ENCODE measurements at regions not wholly inside any gene's neighbourhood (a gene's known extent, or its start where the extent isn't known, plus 50 kb on each side); places are given as distances from the start of the nearest gene placed in this dataset.

DNA sequence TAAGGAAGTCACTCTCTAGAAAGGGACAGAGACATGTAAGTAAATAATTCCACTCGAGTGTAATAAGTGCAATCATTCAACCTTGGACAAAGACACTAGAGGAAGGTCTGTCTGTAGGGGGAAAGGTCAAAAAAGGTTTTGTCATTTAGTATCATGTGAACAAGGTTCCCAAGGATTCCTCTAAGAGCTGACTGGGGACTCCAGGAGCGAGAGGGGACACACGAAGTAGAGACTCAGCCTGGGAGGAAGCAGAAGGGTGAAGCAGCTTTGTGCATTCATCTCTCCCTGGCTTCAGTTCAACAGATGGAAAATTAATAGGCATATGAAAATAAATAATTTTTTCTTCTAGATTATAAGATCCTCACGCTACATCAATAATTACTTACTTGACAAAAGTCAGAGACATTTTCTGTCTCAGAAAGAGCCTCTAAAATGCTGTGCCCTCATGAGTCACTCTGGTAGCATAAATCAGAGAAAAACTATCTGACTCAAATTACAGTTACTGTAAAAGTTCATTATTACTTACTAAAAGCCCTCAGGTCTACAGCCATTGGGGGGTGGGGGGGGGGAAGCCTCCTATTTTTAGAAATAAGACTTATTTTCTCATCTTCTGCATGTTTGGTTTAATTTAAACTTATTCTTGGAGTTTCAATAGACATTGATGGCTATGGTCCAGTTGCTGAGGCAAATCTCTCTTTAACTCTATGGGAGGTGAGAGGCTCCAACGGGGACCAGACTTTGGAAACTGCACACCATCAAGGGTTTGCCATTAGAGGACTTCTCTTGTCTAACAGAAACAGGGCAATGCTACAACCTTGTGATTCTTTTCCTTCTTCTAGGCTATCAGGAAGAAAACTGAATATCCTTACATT lies 275.1 kb upstream of the KLF14 start:
- no peak overlapping the region for H4K91ac ChIP-seq (ENCODE audit: low read depth, low read length)
- no peaks in the 10 kb centered on the region for H3K4me1 ChIP-seq (ENCODE audit: control insufficient read depth in 1 of 2, insufficient read depth in 2 of 2, low read length in 2 of 2)
- no CpG with 5 or more reads among the region's 5 CpGs for WGBS (ENCODE audit: extremely low coverage, insufficient coverage, insufficient read length)

DNA sequence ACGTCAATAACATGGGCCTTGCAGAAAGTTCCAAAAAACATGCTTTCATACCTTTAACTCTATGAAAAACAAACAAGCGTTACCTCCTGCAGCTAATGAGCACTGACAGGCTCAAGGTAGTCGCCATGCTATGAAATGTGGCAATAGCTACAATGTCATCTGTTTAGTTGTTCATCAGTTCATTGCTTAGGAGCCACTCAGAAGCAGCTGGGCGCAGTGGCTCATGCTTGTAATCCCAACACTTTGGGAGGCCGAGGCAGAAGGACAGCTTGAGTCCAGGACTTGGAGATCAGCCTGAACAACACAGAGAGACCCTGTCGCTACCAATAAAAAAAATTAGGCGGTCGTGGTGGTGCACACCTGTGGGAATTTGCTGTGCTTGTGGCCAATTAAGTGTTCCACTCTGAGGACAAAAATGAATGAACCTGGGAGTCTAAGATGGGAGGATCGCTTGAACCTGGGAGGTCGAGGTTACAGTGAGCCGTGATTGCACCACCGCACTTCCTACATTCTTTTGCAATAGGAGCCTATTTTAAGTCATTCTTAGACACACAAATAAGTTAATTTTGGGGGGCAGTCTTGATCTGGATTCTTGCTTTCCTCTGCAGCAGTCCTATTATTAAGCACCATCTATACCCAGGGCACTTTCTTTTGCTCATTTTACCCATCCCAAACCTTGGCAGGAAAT lies 276.2 kb upstream of the KLF14 start:
- H3K9me3 ChIP-seq (ENCODE audit: insufficient read depth, low read depth, low read length): peaks cover 2% of the 10 kb centered on the region
- no peak overlapping the region for H3K14ac ChIP-seq (ENCODE audit: low read length)
- H3K23ac ChIP-seq (ENCODE audit: low read length): no peak overlapping the region
- H3K27ac ChIP-seq (ENCODE audit: low read depth, low read length): no peak overlapping the region
- no CpG with 5 or more reads among the region's 12 CpGs for WGBS (ENCODE audit: extremely low coverage, insufficient coverage, insufficient read length)
- peak in 1 of 2 donors; percentile 51 for DNase-seq
- no peaks in the 10 kb centered on the region for H3K79me2 ChIP-seq (ENCODE audit: control insufficient read depth, insufficient read depth, low read length, poor library complexity)
- no peaks in the 10 kb centered on the region for H3K79me1 ChIP-seq (ENCODE audit: low read length)
- no peak overlapping the region for H3K18ac ChIP-seq (ENCODE audit: low read length)
- H2BK120ac ChIP-seq (ENCODE audit: insufficient read depth, low read length, poor library complexity): no peak overlapping the region
- H3K4me3 ChIP-seq (ENCODE audit: low read depth, low read length): no peak overlapping the region
- H3K4me1 ChIP-seq (ENCODE audit: control insufficient read depth in 1 of 2, insufficient read depth in 2 of 2, low read length in 2 of 2): no peaks in the 10 kb centered on the region
- no peak overlapping the region for H2AK5ac ChIP-seq (ENCODE audit: low read length)
- H4K91ac ChIP-seq (ENCODE audit: low read depth, low read length): no peak overlapping the region
- no peak overlapping the region for H3K4me2 ChIP-seq (ENCODE audit: low read length)
- no peak overlapping the region for H4K12ac ChIP-seq (ENCODE audit: low read depth, low read length)
- no peak overlapping the region for H4K8ac ChIP-seq (ENCODE audit: low read depth, low read length)
- no peak overlapping the region for H2BK5ac ChIP-seq (ENCODE audit: low read depth, low read length, poor library complexity)
- no peak overlapping the region for H3K9ac ChIP-seq (ENCODE audit: low read length)
- no peak overlapping the region for H3K4ac ChIP-seq (ENCODE audit: low read depth, low read length)
- H3K36me3 ChIP-seq (ENCODE audit: control insufficient read depth in 1 of 2, insufficient read depth in 2 of 2, low read length in 2 of 2): no peaks in the 10 kb centered on the region
- H2BK12ac ChIP-seq (ENCODE audit: low read length): no peak overlapping the region
- H2AFZ ChIP-seq (ENCODE audit: insufficient read depth, low read length, poor library complexity): no peak overlapping the region
- H3K27me3 ChIP-seq (ENCODE audit: insufficient read depth, low read length): no peaks in the 10 kb centered on the region

More for the DNA sequence above, 275.1 kb upstream of the KLF14 start:
- no peaks in the 10 kb centered on the region for H3K36me3 ChIP-seq (ENCODE audit: control insufficient read depth in 1 of 2, insufficient read depth in 2 of 2, low read length in 2 of 2)
- H4K8ac ChIP-seq (ENCODE audit: low read depth, low read length): no peak overlapping the region
- no peak overlapping the region for H3K14ac ChIP-seq (ENCODE audit: low read length)
- H3K79me2 ChIP-seq (ENCODE audit: control insufficient read depth, insufficient read depth, low read length, poor library complexity): no peaks in the 10 kb centered on the region
- no peak overlapping the region for H3K9ac ChIP-seq (ENCODE audit: low read length)
- H3K9me3 ChIP-seq (ENCODE audit: insufficient read depth, low read depth, low read length): peaks cover 2% of the 10 kb centered on the region
- no peak overlapping the region for H3K27ac ChIP-seq (ENCODE audit: low read depth, low read length)
- H3K4ac ChIP-seq (ENCODE audit: low read depth, low read length): no peak overlapping the region
- no peak overlapping the region for H4K12ac ChIP-seq (ENCODE audit: low read depth, low read length)
- H2AFZ ChIP-seq (ENCODE audit: insufficient read depth, low read length, poor library complexity): no peak overlapping the region
- no peak for DNase-seq
- H2BK120ac ChIP-seq (ENCODE audit: insufficient read depth, low read length, poor library complexity): no peak overlapping the region
- no peaks in the 10 kb centered on the region for H3K27me3 ChIP-seq (ENCODE audit: insufficient read depth, low read length)
- H3K4me2 ChIP-seq (ENCODE audit: low read length): no peak overlapping the region
- H2BK5ac ChIP-seq (ENCODE audit: low read depth, low read length, poor library complexity): no peak overlapping the region
- no peaks in the 10 kb centered on the region for H3K79me1 ChIP-seq (ENCODE audit: low read length)
- H3K4me3 ChIP-seq (ENCODE audit: low read depth, low read length): no peak overlapping the region
- H3K18ac ChIP-seq (ENCODE audit: low read length): no peak overlapping the region
- H2BK12ac ChIP-seq (ENCODE audit: low read length): no peak overlapping the region
- H3K23ac ChIP-seq (ENCODE audit: low read length): no peak overlapping the region
- H2AK5ac ChIP-seq (ENCODE audit: low read length): no peak overlapping the region

DNA sequence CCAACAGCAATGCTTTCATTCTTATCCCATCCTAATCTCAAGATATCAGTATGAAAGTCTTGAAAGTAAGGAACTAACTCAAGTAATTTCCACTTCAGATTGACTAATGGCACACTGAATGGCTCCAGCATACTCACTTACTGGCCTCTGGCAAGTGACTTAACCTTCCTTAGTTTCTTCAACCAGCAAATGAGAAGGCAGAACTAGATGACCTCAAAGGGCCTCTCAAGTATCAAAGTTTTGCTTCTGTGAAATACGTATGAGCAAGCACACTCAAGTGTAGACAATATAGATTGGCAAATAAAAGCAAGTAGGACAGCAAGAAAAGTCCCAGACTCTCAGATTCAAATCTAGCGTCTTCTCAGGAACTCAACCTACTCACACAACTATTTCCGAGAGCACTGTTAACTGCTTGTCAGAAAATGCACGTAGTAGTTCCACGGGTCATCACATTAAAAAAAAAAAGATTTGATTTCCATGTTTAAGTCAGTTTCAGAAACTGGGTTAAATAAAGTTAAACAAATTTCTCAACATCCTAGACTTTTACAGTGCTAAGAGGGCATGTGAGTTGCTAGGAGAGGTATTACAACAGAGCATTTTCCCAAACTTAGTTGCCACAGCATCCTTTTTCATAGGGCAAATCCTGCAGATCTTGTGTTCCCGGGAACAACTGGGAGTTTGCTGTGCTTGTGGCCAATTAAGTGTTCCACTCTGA lies 276.9 kb upstream of the KLF14 start:
- H4K12ac ChIP-seq (ENCODE audit: low read depth, low read length): no peak overlapping the region
- H3K18ac ChIP-seq (ENCODE audit: low read length): no peak overlapping the region
- H3K4me3 ChIP-seq (ENCODE audit: low read depth, low read length): no peak overlapping the region
- H3K79me1 ChIP-seq (ENCODE audit: low read length): no peaks in the 10 kb centered on the region
- peaks cover 2% of the 10 kb centered on the region for H3K9me3 ChIP-seq (ENCODE audit: insufficient read depth, low read depth, low read length)
- H2AK5ac ChIP-seq (ENCODE audit: low read length): no peak overlapping the region
- no peaks in the 10 kb centered on the region for H3K79me2 ChIP-seq (ENCODE audit: control insufficient read depth, insufficient read depth, low read length, poor library complexity)
- no peak overlapping the region for H3K27ac ChIP-seq (ENCODE audit: low read depth, low read length)
- no peak overlapping the region for H2BK12ac ChIP-seq (ENCODE audit: low read length)
- WGBS (ENCODE audit: extremely low coverage, insufficient coverage, insufficient read length): no CpG with 5 or more reads among the region's 6 CpGs
- H2AFZ ChIP-seq (ENCODE audit: insufficient read depth, low read length, poor library complexity): no peak overlapping the region
- H3K4me1 ChIP-seq (ENCODE audit: control insufficient read depth in 1 of 2, insufficient read depth in 2 of 2, low read length in 2 of 2): no peaks in the 10 kb centered on the region
- no peak overlapping the region for H4K8ac ChIP-seq (ENCODE audit: low read depth, low read length)
- no peak overlapping the region for H3K14ac ChIP-seq (ENCODE audit: low read length)
- H2BK5ac ChIP-seq (ENCODE audit: low read depth, low read length, poor library complexity): no peak overlapping the region
- H3K23ac ChIP-seq (ENCODE audit: low read length): no peak overlapping the region
- H3K27me3 ChIP-seq (ENCODE audit: insufficient read depth, low read length): no peaks in the 10 kb centered on the region
- no peaks in the 10 kb centered on the region for H3K36me3 ChIP-seq (ENCODE audit: control insufficient read depth in 1 of 2, insufficient read depth in 2 of 2, low read length in 2 of 2)
- no peak overlapping the region for H2BK120ac ChIP-seq (ENCODE audit: insufficient read depth, low read length, poor library complexity)
- no peak overlapping the region for H3K4me2 ChIP-seq (ENCODE audit: low read length)
- peak in 1 of 2 donors; percentile 50 for DNase-seq
- H4K91ac ChIP-seq (ENCODE audit: low read depth, low read length): no peak overlapping the region
- H3K9ac ChIP-seq (ENCODE audit: low read length): no peak overlapping the region
- no peak overlapping the region for H3K4ac ChIP-seq (ENCODE audit: low read depth, low read length)

DNA sequence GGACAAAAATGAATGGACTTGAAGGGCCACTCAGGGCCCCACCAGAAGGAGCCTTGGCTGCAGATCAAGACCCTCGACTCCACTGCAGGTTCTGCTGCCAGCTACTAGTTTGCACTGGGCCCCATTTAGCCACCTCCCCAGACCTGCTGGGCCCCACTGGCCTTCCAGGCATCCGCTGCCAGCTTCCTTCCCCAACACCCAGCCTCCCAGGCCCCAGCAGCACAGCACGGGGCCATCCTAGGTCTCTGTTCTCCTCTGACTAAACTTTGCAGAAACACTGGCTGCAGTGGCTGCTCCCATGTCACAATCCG lies 277.4 kb upstream of the KLF14 start:
- Histone ChIP-seq H3K4ac (ENCODE audit: low read depth, low read length) (no peak overlapping the region), H3K79me1 (ENCODE audit: low read length) (no peaks in the 10 kb centered on the region), H3K4me3 (ENCODE audit: low read depth, low read length) (no peak overlapping the region), H3K36me3 (ENCODE audit: control insufficient read depth in 1 of 2, insufficient read depth in 2 of 2, low read length in 2 of 2) (no peaks in the 10 kb centered on the region), H3K27ac (ENCODE audit: low read depth, low read length) (no peak overlapping the region), H3K9ac (ENCODE audit: low read length) (no peak overlapping the region), H3K23ac (ENCODE audit: low read length) (no peak overlapping the region), H3K79me2 (ENCODE audit: control insufficient read depth, insufficient read depth, low read length, poor library complexity) (no peaks in the 10 kb centered on the region), H4K8ac (ENCODE audit: low read depth, low read length) (no peak overlapping the region), H2BK12ac (ENCODE audit: low read length) (no peak overlapping the region), H2BK5ac (ENCODE audit: low read depth, low read length, poor library complexity) (no peak overlapping the region), H3K4me2 (ENCODE audit: low read length) (no peak overlapping the region), H3K18ac (ENCODE audit: low read length) (no peak overlapping the region), H3K14ac (ENCODE audit: low read length) (no peak overlapping the region), H3K9me3 (ENCODE audit: insufficient read depth, low read depth, low read length) (peaks cover 2% of the 10 kb centered on the region), H3K4me1 (ENCODE audit: control insufficient read depth in 1 of 2, insufficient read depth in 2 of 2, low read length in 2 of 2) (no peaks in the 10 kb centered on the region), H4K91ac (ENCODE audit: low read depth, low read length) (no peak overlapping the region), H2AK5ac (ENCODE audit: low read length) (no peak overlapping the region), H2AFZ (ENCODE audit: insufficient read depth, low read length, poor library complexity) (no peak overlapping the region), H2BK120ac (ENCODE audit: insufficient read depth, low read length, poor library complexity) (no peak overlapping the region), H4K12ac (ENCODE audit: low read depth, low read length) (no peak overlapping the region), H3K27me3 (ENCODE audit: insufficient read depth, low read length) (no peaks in the 10 kb centered on the region)
- no CpG with 5 or more reads among the region's 4 CpGs for WGBS (ENCODE audit: extremely low coverage, insufficient coverage, insufficient read length)
- DNase-seq: no peak

Measured in trophoblast cell (in vitro differentiated cells and primary cell).